Fibroblast of lung (primary cell): ENCODE measurements at regions not wholly inside any gene's neighbourhood (a gene's known extent, or its start where the extent isn't known, plus 50 kb on each side); places are given as distances from the start of the nearest gene placed in this dataset.

Experiments
- DNase-seq, 2 donors: peaks; one replicate each; pipeline versions ENCODE4 v3.0.0 to v3.0.0-alpha.2; 2010; ENCODE audit warnings: low read depth in 2 of 2
- H2AFZ ChIP-seq: 2 replicates; pipeline ENCODE4 v1.5.1; 2012; ENCODE audit warnings: low read length, control low read depth, inconsistent platforms
- H3K27ac ChIP-seq: 2 replicates; pipeline ENCODE4 v1.5.1; 2011; ENCODE audit warnings: low read length, control low read depth; ENCODE audit not compliant: insufficient read depth
- H3K27me3 ChIP-seq: 2 replicates; pipeline ENCODE4 v1.5.1; 2011; ENCODE audit warnings: mild to moderate bottlenecking, low read length; ENCODE audit not compliant: control insufficient read depth, insufficient read depth
- H3K36me3 ChIP-seq: 2 replicates; pipeline ENCODE4 v1.5.1; 2011; ENCODE audit warnings: low read length; ENCODE audit not compliant: control insufficient read depth, insufficient read depth
- H3K4me1 ChIP-seq: 2 replicates; pipeline ENCODE4 v1.5.1; 2011; ENCODE audit warnings: low read length; ENCODE audit not compliant: control insufficient read depth, insufficient read depth; ENCODE audit errors: extremely low read depth
- H3K4me2 ChIP-seq: 2 replicates; pipeline ENCODE4 v1.5.1; 2011; ENCODE audit warnings: low read length, control low read depth; ENCODE audit not compliant: insufficient read depth; ENCODE audit errors: extremely low read depth
- H3K4me3 ChIP-seq, 4 experiments: fragments of 200-600 bp in 1 of 4; sonication (generic) in 1 of 4; replicated peaks in 1 of 4; 2 replicates each; pipeline ENCODE4 v1.5.1; 2011 to 2016; ENCODE audit warnings: low read length in 4 of 4, low read depth in 3 of 4, mild to moderate bottlenecking in 3 of 4, control low read depth in 2 of 4, inconsistent platforms in 1 of 4, mixed read lengths in 1 of 4; ENCODE audit not compliant: insufficient read depth in 1 of 4; ENCODE audit errors: control extremely low read depth in 1 of 4
- H3K79me2 ChIP-seq: 2 replicates; pipeline ENCODE4 v1.5.1; 2012; ENCODE audit warnings: mild to moderate bottlenecking, low read length, inconsistent platforms; ENCODE audit not compliant: control insufficient read depth, insufficient read depth
- H3K9ac ChIP-seq: 2 replicates; pipeline ENCODE4 v1.5.1; 2011; ENCODE audit warnings: mild to moderate bottlenecking, low read length, control low read depth; ENCODE audit not compliant: insufficient read depth
- H3K9me3 ChIP-seq: 2 replicates; pipeline ENCODE4 v1.5.1; 2012; ENCODE audit warnings: low read depth, low read length; ENCODE audit not compliant: control insufficient read depth, insufficient read depth
- H4K20me1 ChIP-seq: 2 replicates; pipeline ENCODE4 v1.5.1; 2011; ENCODE audit warnings: low read length; ENCODE audit not compliant: control insufficient read depth, insufficient read depth; ENCODE audit errors: extremely low read depth
- EZH2 ChIP-seq: IDR thresholded peaks from 2 replicates; pipeline ENCODE4 v1.5.1; 2012; ENCODE audit warnings: low read length, control low read depth, mild to moderate bottlenecking; ENCODE audit errors: missing control alignments
- TF ChIP-seq, protein P1 (sequence below), 2 donors: IDR thresholded peaks in 1 of 2; conservative IDR thresholded peaks in 1 of 2; 1 replicate in 1 of 2; 2 replicates in 1 of 2; pipeline ENCODE4 v1.5.1; 2011 to 2012; ENCODE audit warnings: low read length in 2 of 2, control low read depth in 1 of 2, inconsistent platforms in 1 of 2, low read depth in 1 of 2, mild to moderate bottlenecking in 1 of 2

GRCh38 chr4:151960449-151961230 lies 199.8 kb upstream of the GATB start:
- Histone ChIP-seq H2AFZ (no peak overlapping the region), H4K20me1 (no peaks in the 10 kb centered on the region), H3K36me3 (no peaks in the 10 kb centered on the region), H3K79me2 (no peaks in the 10 kb centered on the region), H3K4me2 (no peak overlapping the region), H3K9me3 (no peaks in the 10 kb centered on the region), H3K4me3 (no peak overlapping the region), H3K27ac (no peak overlapping the region), H3K27me3 (no peaks in the 10 kb centered on the region), H3K4me1 (no peaks in the 10 kb centered on the region), H3K9ac (no peak overlapping the region)
- no peak for DNase-seq
- no peak for TF ChIP-seq EZH2
- TF ChIP-seq, protein P1, sequence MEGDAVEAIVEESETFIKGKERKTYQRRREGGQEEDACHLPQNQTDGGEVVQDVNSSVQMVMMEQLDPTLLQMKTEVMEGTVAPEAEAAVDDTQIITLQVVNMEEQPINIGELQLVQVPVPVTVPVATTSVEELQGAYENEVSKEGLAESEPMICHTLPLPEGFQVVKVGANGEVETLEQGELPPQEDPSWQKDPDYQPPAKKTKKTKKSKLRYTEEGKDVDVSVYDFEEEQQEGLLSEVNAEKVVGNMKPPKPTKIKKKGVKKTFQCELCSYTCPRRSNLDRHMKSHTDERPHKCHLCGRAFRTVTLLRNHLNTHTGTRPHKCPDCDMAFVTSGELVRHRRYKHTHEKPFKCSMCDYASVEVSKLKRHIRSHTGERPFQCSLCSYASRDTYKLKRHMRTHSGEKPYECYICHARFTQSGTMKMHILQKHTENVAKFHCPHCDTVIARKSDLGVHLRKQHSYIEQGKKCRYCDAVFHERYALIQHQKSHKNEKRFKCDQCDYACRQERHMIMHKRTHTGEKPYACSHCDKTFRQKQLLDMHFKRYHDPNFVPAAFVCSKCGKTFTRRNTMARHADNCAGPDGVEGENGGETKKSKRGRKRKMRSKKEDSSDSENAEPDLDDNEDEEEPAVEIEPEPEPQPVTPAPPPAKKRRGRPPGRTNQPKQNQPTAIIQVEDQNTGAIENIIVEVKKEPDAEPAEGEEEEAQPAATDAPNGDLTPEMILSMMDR (conservative IDR thresholded peaks at IDR 0.05 in 1 of 2, IDR thresholded peaks at IDR 0.05 in 1 of 2; ENCODE audit: low read depth in 1 of 2, low read length in 2 of 2) = no peak

- Histone ChIP-seq H3K4me1 (no peaks in the 10 kb centered on the region), H3K4me3 (no peak overlapping the region), H3K9ac (no peak overlapping the region), H3K36me3 (no peaks in the 10 kb centered on the region), H3K27ac (no peak overlapping the region), H4K20me1 (no peaks in the 10 kb centered on the region), H3K9me3 (no peaks in the 10 kb centered on the region), H3K27me3 (no peaks in the 10 kb centered on the region), H3K4me2 (no peak overlapping the region), H2AFZ (no peak overlapping the region), H3K79me2 (no peaks in the 10 kb centered on the region)
- TF ChIP-seq EZH2 = no peak
- TF ChIP-seq, protein P1 (conservative IDR thresholded peaks at IDR 0.05 in 1 of 2, IDR thresholded peaks at IDR 0.05 in 1 of 2; ENCODE audit: low read depth in 1 of 2, low read length in 2 of 2) = no peak
- DNase-seq = peak in 1 of 2 donors; percentile 46
Observed at GRCh38 chr4:151957153-151957552, 196.3 kb upstream of the GATB start.

DNA sequence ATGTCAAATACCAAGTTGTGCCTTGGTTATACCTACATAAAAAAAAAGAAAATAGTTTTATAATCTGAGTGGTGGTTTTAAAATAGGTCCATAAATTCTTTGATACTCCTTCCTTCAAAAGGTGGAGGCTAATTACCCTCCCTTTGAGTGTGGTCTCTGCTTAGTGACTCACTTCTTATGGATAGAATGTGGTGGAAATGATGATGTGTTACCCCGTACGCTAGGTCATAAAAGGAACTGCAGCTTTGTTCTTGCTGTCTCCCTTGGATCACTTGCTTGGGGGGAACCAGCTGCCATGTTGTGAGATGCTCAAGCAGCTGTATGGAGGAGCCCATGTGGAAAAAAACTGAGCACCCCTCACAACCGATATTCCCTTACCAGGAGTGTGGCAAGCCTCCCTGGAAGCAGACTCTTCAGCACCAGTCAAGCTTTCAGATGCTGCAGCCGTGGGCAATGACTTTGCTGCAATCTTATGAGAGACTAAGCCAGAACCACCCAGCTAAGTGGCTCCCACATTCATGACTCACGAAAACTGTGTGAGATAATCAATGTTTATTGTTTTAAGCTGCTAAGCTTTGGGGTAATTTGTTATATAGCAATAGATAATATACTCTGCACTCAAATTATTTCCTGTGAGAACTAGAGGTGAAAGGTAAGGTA lies 195.0 kb upstream of the GATB start:
- no peak overlapping the region for H3K27ac ChIP-seq
- H3K79me2 ChIP-seq = no peaks in the 10 kb centered on the region
- no peak overlapping the region for H2AFZ ChIP-seq
- H3K9me3 ChIP-seq = no peaks in the 10 kb centered on the region
- H3K27me3 ChIP-seq = no peaks in the 10 kb centered on the region
- H3K4me2 ChIP-seq = no peak overlapping the region
- TF ChIP-seq, protein P1 (conservative IDR thresholded peaks at IDR 0.05 in 1 of 2, IDR thresholded peaks at IDR 0.05 in 1 of 2; ENCODE audit: low read depth in 1 of 2, low read length in 2 of 2) = no peak
- no peak for TF ChIP-seq EZH2
- H3K4me3 ChIP-seq = no peak overlapping the region
- peak; percentile 6 to 73 for DNase-seq
- no peak overlapping the region for H3K9ac ChIP-seq
- H3K36me3 ChIP-seq = no peaks in the 10 kb centered on the region
- no peaks in the 10 kb centered on the region for H3K4me1 ChIP-seq
- H4K20me1 ChIP-seq = no peaks in the 10 kb centered on the region
